ENCODE measurements at regions not wholly inside any gene's neighbourhood (a gene's known extent, or its start where the extent isn't known, plus 50 kb on each side); places are given as distances from the start of the nearest gene placed in this dataset.

GRCh38 chr5:74468421-74468820 is 172.1 kb downstream of the ENC1 start:
- H3K4me3 ChIP-seq (ENCODE audit: low read depth, low read length), result peak overlapping the region; percentile 14
- H3K79me2 ChIP-seq, result no peaks in the 10 kb centered on the region
- TF ChIP-seq CTCF (IDR thresholded peaks at IDR 0.05), result no peak
- peaks cover 31% of the 10 kb centered on the region for H3K4me1 ChIP-seq
- H3K36me3 ChIP-seq (ENCODE audit: control insufficient read depth, insufficient read depth, low read length), result no peaks in the 10 kb centered on the region
- H3K27me3 ChIP-seq (ENCODE audit: control insufficient read depth, insufficient read depth, low read length), result no peaks in the 10 kb centered on the region
- H3K4me2 ChIP-seq (ENCODE audit: low read length), result peak overlapping the region; percentile 14
- no peak overlapping the region for H3K9ac ChIP-seq
- no peaks in the 10 kb centered on the region for H3K9me3 ChIP-seq (ENCODE audit: control insufficient read depth, low read length)
- peak overlapping the region; percentile 77 for H2AFZ ChIP-seq
- H3K27ac ChIP-seq, result peak overlapping the region; percentile 97

GRCh38 chr5:74465724-74466123 is 174.8 kb downstream of the ENC1 start:
- Histone ChIP-seq H3K9ac (no peak overlapping the region), H3K9me3 (ENCODE audit: control insufficient read depth, low read length) (no peaks in the 10 kb centered on the region), H3K79me2 (no peaks in the 10 kb centered on the region), H3K36me3 (ENCODE audit: control insufficient read depth, insufficient read depth, low read length) (no peaks in the 10 kb centered on the region), H3K27ac (no peak overlapping the region), H3K27me3 (ENCODE audit: control insufficient read depth, insufficient read depth, low read length) (no peaks in the 10 kb centered on the region), H3K4me1 (peaks cover 28% of the 10 kb centered on the region), H3K4me2 (ENCODE audit: low read length) (no peak overlapping the region), H2AFZ (no peak overlapping the region), H3K4me3 (ENCODE audit: low read depth, low read length) (no peak overlapping the region)
- TF ChIP-seq CTCF (IDR thresholded peaks at IDR 0.05), result no peak

- H3K79me2 ChIP-seq, result no peaks in the 10 kb centered on the region
- H3K4me1 ChIP-seq, result peaks cover 22% of the 10 kb centered on the region
- no peaks in the 10 kb centered on the region for H3K9me3 ChIP-seq (ENCODE audit: control insufficient read depth, low read length)
- no peak overlapping the region for H3K27ac ChIP-seq
- H3K9ac ChIP-seq, result no peak overlapping the region
- H3K36me3 ChIP-seq (ENCODE audit: control insufficient read depth, insufficient read depth, low read length), result no peaks in the 10 kb centered on the region
- peak overlapping the region; percentile 16 for H3K4me2 ChIP-seq (ENCODE audit: low read length)
- H2AFZ ChIP-seq, result peak overlapping the region; percentile 50
- no peak for TF ChIP-seq CTCF (IDR thresholded peaks at IDR 0.05)
- no peak overlapping the region for H3K4me3 ChIP-seq (ENCODE audit: low read depth, low read length)
- no peaks in the 10 kb centered on the region for H3K27me3 ChIP-seq (ENCODE audit: control insufficient read depth, insufficient read depth, low read length)
These were observed 175.9 kb downstream of the ENC1 start for GRCh38 chr5:74464512-74465209.

- no peak for TF ChIP-seq CTCF (IDR thresholded peaks at IDR 0.05)
- Histone ChIP-seq H3K79me2 (no peaks in the 10 kb centered on the region), H3K27ac (no peak overlapping the region), H3K4me1 (peaks cover 5% of the 10 kb centered on the region), H3K9me3 (ENCODE audit: control insufficient read depth, low read length) (no peaks in the 10 kb centered on the region), H3K4me2 (ENCODE audit: low read length) (no peak overlapping the region), H3K27me3 (ENCODE audit: control insufficient read depth, insufficient read depth, low read length) (no peaks in the 10 kb centered on the region), H3K36me3 (ENCODE audit: control insufficient read depth, insufficient read depth, low read length) (no peaks in the 10 kb centered on the region), H3K4me3 (ENCODE audit: low read depth, low read length) (no peak overlapping the region), H3K9ac (no peak overlapping the region), H2AFZ (peak overlapping the region; percentile 42)
These were observed 178.2 kb downstream of the ENC1 start for GRCh38 chr5:74462356-74462755.

- Histone ChIP-seq H3K79me2 (no peaks in the 10 kb centered on the region), H3K4me1 (peaks cover 5% of the 10 kb centered on the region), H3K4me3 (ENCODE audit: low read depth, low read length) (no peak overlapping the region), H2AFZ (no peak overlapping the region), H3K27ac (no peak overlapping the region), H3K4me2 (ENCODE audit: low read length) (no peak overlapping the region), H3K36me3 (ENCODE audit: control insufficient read depth, insufficient read depth, low read length) (no peaks in the 10 kb centered on the region), H3K27me3 (ENCODE audit: control insufficient read depth, insufficient read depth, low read length) (no peaks in the 10 kb centered on the region), H3K9me3 (ENCODE audit: control insufficient read depth, low read length) (no peaks in the 10 kb centered on the region), H3K9ac (no peak overlapping the region)
- no peak for TF ChIP-seq CTCF (IDR thresholded peaks at IDR 0.05)
These were observed 179.3 kb downstream of the ENC1 start for GRCh38 chr5:74461251-74461650.

All from parathyroid adenoma (tissue), 2 donors.